ENCODE measurements at regions not wholly inside any gene's neighbourhood (a gene's known extent, or its start where the extent isn't known, plus 50 kb on each side); places are given as distances from the start of the nearest gene placed in this dataset.
"Not testable (repeated sequence)": the region's sequence is repeated elsewhere in the genome, so short reads cannot be mapped to it uniquely, and the experiment has no call there.

GRCh38 chr18:39600894-39601293, 2035.3 kb upstream of the CELF4 start:
- DNase-seq (ENCODE audit: low read depth) = no peak

DNA sequence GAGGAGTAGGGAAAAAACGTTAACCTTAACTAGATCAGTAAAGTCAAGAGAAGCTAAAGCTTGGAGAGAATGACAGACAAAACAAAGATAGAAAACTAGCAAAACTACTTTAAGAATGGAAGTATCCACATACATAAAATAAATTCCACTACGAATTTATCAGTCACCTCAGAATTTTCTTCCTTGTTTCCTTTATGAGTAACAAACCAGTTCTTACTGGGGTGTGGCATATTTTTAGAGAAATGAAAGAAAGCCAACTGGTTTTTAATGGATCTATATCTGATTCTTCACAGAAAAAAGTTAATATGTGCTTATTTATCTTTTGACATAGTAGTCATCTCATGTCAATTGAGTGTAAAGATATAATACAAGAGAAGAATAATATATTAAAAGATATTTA, 2033.7 kb upstream of the CELF4 start:
- no peak for DNase-seq (ENCODE audit: low read depth)

- DNase-seq (ENCODE audit: low read depth) = no peak
These were observed 2031.3 kb upstream of the CELF4 start for GRCh38 chr18:39596891-39597290.

DNA sequence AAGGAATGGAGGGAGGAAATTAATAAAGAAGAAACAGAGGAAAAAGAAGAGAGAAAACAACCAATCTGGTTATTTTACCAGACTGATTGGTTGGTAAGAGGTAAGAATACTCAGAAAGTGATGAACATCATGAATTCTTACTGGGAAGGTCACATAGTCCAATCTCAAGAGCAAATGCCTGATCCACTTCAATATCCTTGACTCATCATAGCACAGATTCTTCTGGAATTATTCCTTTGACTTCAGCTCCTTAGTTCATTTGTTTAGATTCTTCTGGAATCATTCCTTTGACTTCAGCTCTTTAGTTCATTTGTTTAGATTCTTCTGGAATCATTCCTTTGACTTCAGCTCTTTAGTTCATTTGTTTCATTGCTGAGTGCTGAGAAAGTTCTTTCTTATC, 2030.6 kb upstream of the CELF4 start:
- no peak for DNase-seq (ENCODE audit: low read depth)

DNA sequence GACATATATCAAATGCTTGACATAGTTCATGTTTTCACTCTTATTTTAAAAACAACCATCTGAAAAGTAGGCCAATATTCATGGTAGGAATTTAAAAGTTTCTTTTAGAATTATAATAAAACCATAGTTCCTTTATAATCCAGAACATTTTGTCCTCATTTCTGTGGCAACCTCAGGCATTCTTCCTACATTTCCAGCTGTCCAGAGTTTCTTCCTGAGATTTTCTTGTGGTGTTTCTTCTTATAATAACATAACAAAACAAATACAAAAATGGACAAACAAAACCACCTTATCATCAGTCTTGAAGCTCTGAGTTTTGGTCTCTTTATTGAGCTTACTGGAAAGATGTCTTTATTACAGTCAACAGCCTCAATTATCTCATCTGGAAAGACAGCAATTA, 2028.6 kb upstream of the CELF4 start:
- DNase-seq (ENCODE audit: low read depth) = no peak

GRCh38 chr18:39591649-39592048, 2026.1 kb upstream of the CELF4 start:
- DNase-seq (ENCODE audit: low read depth) = no peak

- DNase-seq (ENCODE audit: low read depth) = no peak
These were observed 2023.9 kb upstream of the CELF4 start for GRCh38 chr18:39589496-39589895.

DNA sequence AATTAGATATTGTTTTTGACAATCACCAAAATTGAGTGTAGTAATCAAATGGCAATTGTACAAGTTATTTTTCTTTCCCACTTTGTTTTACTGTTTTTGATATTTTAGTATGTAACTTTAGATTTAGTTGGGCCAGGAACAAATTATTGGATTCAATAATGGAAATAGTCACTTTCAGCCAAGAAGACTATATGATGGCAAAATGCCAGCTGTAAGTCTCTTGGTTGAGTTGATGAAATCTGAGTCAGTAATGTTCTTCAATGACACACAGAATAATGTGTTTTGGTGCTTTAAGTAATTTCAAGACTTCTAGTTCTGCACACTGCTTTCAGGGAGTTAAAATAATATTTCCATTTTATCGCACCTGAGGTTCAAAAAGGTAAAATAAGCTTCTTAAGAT, 2022.0 kb upstream of the CELF4 start:
- peak; percentile 5 for DNase-seq (ENCODE audit: low read depth)

DNA sequence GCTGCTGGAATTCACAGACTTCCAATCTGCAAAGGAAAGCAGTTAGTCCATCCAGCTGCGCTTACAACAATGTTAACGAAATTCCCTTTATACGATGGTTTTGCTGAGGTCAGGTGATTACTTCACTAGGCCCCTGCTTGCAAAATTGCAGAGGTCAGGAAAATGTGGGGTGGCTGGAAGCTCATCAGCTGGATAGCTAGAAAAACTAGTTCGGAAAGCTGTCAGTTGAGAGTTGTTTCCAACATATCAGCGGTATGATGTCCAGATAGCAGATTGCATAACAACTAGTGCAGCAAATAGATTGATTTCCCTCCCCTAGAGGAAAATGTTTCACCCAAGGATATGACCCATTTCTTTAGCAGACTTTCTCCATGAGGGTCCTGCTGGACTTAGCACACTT, 2021.1 kb upstream of the CELF4 start:
- DNase-seq (ENCODE audit: low read depth) = no peak

GRCh38 chr18:39574897-39575296, 2009.3 kb upstream of the CELF4 start:
- no peak for DNase-seq (ENCODE audit: low read depth)

GRCh38 chr18:39571511-39571910, 2005.9 kb upstream of the CELF4 start:
- no peak for DNase-seq (ENCODE audit: low read depth)

DNA sequence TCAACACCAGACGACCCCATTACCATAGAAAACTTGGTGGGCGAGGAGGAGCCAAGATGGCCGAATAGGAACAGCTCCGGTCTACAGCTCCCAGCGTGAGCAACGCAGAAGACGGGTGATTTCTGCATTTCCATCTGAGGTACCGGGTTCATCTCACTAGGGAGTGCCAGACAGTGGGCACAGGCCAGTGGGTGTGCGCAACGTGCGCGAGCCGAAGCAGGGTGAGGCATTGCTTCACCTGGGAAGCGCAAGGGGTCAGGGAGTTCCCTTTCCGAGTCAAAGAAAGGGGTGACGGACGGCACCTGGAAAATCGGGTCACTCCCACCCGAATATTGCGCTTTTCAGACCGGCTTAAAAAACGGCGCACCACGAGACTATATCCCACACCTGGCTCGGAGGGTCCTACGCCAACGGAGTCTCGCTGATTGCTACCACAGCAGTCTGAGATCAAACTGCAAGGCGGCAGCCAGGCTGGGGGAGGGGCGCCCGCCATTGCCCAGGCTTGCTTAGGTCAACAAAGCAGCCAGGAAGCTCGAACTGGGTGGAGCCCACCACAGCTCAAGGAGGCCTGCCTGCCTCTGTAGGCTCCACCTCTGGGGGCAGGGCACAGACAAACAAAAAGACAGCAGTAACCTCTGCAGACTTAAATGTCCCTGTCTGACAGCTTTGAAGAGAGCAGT, 2000.1 kb upstream of the CELF4 start:
- DNase-seq (ENCODE audit: low read depth) = not testable (repeated sequence)

- no peak for DNase-seq (ENCODE audit: low read depth)
These were observed 1999.1 kb upstream of the CELF4 start for GRCh38 chr18:39564716-39565115.

DNA sequence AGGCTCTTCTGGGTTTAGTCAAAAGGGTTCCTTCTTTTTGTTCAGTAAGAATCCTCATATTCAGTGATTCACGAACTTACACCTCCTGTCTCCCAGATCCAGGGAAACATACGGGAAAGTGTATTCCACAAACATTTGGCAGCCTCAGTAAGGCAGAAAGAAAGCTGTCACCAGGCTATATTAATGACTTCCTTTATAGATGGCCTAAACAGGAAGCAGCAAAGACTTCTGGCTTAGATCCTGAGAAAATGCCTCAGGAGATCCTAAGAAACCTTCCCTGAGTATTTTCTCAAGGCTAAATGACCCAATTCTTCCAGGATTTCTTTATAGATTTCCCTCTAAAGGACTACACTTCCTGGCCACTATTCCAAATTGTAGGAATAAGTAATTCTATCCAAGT, 1995.5 kb upstream of the CELF4 start:
- no peak for DNase-seq (ENCODE audit: low read depth)

- DNase-seq (ENCODE audit: low read depth) = no peak
These were observed 1993.1 kb upstream of the CELF4 start for GRCh38 chr18:39558658-39559057.

DNA sequence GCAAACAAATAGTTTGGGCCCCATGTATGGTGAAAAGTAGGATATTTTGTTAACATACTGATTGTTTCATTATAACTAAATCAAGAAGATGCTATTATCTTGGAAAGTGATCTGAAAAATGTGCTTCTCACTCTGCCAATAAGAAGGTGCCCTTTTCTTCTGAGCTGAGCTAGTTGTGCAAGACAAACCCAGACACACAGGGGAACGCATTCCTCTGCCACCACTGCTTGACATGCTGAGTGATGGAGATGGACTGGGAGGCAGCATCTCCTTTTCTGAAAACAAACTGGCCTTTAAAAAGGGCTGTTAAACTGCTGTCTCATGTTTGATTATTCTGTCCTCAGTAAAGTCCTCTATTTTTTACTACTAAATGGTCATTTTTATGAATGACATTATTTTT, 1989.9 kb upstream of the CELF4 start:
- DNase-seq (ENCODE audit: low read depth) = no peak

- no peak for DNase-seq (ENCODE audit: low read depth)
These were observed 1985.1 kb upstream of the CELF4 start for GRCh38 chr18:39550701-39551100.

GRCh38 chr18:39549144-39549543, 1983.5 kb upstream of the CELF4 start:
- DNase-seq (ENCODE audit: low read depth) = no peak

DNA sequence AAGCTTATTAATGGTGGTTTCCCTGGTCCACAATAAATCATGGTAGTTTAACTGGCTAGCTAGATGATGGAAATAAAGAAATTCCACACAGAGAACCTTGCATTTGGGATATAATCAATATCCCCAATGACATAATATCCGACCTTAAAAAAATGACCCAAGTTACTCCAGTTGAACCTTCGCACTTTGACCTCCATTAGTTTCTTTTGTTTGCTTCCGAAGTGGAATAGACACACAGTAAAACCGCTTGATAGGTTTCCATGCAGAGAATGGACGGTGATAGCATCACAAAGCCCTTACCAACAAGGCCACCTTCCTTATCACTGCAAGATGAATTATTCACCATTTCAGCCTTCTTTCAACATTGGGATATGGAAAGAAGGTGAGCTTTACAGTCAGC, 1966.1 kb upstream of the CELF4 start:
- no peak for DNase-seq (ENCODE audit: low read depth)

GRCh38 chr18:39529358-39529757, 1963.8 kb upstream of the CELF4 start:
- DNase-seq (ENCODE audit: low read depth) = no peak

GRCh38 chr18:39527465-39527864, 1961.9 kb upstream of the CELF4 start:
- no peak for DNase-seq (ENCODE audit: low read depth)

DNA sequence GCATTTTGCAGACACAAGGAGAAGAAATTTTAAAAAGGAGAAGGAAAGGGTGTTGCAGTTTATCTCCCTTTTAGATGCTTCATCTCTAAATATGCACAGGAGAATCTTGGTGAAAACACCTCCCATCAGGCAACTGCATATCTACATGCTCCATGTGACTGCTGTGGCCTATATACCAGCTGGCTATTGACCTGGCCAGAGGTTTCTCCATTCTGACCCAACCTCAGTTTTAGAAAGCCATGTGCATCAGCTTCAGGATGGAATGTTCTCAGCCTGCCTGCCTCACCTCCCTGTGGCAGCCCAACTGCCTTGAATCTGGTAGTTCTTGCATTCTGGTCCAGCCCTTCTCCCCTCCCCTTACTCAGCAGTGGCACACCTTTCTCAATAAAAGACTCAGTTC, 1958.8 kb upstream of the CELF4 start:
- no peak for DNase-seq (ENCODE audit: low read depth)

- DNase-seq (ENCODE audit: low read depth) = peak; percentile 0
These were observed 1957.7 kb upstream of the CELF4 start for GRCh38 chr18:39523281-39523680.

GRCh38 chr18:39521164-39521563, 1955.6 kb upstream of the CELF4 start:
- DNase-seq (ENCODE audit: low read depth) = no peak

- DNase-seq (ENCODE audit: low read depth) = no peak
These were observed 1954.1 kb upstream of the CELF4 start for GRCh38 chr18:39519741-39520140.
